ENCODE measurements at regions not wholly inside any gene's neighbourhood (a gene's known extent, or its start where the extent isn't known, plus 50 kb on each side); places are given as distances from the start of the nearest gene placed in this dataset.

GRCh38 chr9:28976684-28977083 is 1403.4 kb upstream of the C9orf72 start:
- no peak for DNase-seq
- Mint-ChIP-seq H3K9me3 (peaks cover 12 to 17% of the 10 kb centered on the region in 2 experiments; a peak in 4 of 5 replicates), H3K4me1 (peaks cover 5 to 8% of the 10 kb centered on the region in 2 experiments), H3K27me3 (ENCODE audit: low read depth) (no peaks in the 10 kb centered on the region), H3K27ac (no peak overlapping the region), H3K36me3 (ENCODE audit: insufficient read depth in 1 of 3, low read depth in 3 of 3) (peaks cover 17 to 25% (median 23%) of the 10 kb centered on the region in 3 experiments), H3K4me3 (no peak overlapping the region)
- H4K8ac ChIP-seq (replicated peaks; ENCODE audit: insufficient read length, low read depth, low read length), result no peak overlapping the region
- no peak overlapping the region for H2BK20ac ChIP-seq (ENCODE audit: low read depth, low read length, poor library complexity, severe bottlenecking)
- H3K4me2 ChIP-seq (ENCODE audit: insufficient read depth, insufficient read length, low read length), result no peak overlapping the region
- no CpG with 5 or more reads among the region's 1 CpG for WGBS (ENCODE audit: extremely low coverage, insufficient read length, low lambda C conversion rate)
- H3K27me3 ChIP-seq (ENCODE audit: insufficient read depth, low read length), result no peaks in the 10 kb centered on the region
- no peak overlapping the region for H3K9ac ChIP-seq (ENCODE audit: extremely low read depth, insufficient read length, low read length)
- no peak overlapping the region for H3K18ac ChIP-seq (ENCODE audit: insufficient read length, low read depth, low read length)
- H4K91ac ChIP-seq (ENCODE audit: insufficient read length, low read depth, low read length), result no peak overlapping the region
- H2BK5ac ChIP-seq (ENCODE audit: insufficient read length, low read length), result no peak overlapping the region
- H3K4ac ChIP-seq (ENCODE audit: low read depth, low read length), result no peak overlapping the region
- no peak overlapping the region for H4K5ac ChIP-seq (ENCODE audit: insufficient read length, low read depth, low read length)
- no peak for TF ChIP-seq CTCF (conservative IDR thresholded peaks at IDR 0.05)
- no peak overlapping the region for H3T11ph ChIP-seq (ENCODE audit: low read length)
- H3K27ac ChIP-seq (ENCODE audit: insufficient read length, low read depth, low read length), result no peak overlapping the region
- H2BK15ac ChIP-seq (ENCODE audit: low read depth, low read length), result no peak overlapping the region
- no peaks in the 10 kb centered on the region for H3K23me2 ChIP-seq (ENCODE audit: insufficient read length, low read depth, low read length, poor library complexity, severe bottlenecking)
- no peak overlapping the region for H2AK5ac ChIP-seq (ENCODE audit: insufficient read length, low read length)
- no peaks in the 10 kb centered on the region for H3K9me3 ChIP-seq (ENCODE audit: control insufficient read depth, low read depth, low read length)
- H2BK120ac ChIP-seq (ENCODE audit: low read depth, low read length, poor library complexity, severe bottlenecking), result no peak overlapping the region
- no peak overlapping the region for H3K56ac ChIP-seq (ENCODE audit: insufficient read length, low read depth, low read length)
- H4K20me1 ChIP-seq (ENCODE audit: control insufficient read depth, insufficient read depth, insufficient read length), result no peaks in the 10 kb centered on the region
- no peak overlapping the region for H2BK12ac ChIP-seq (ENCODE audit: insufficient read length, low read depth, low read length)
- H3K23ac ChIP-seq (ENCODE audit: insufficient read length, low read depth, low read length), result no peak overlapping the region
- H3K14ac ChIP-seq (ENCODE audit: insufficient read depth, low read length), result no peak overlapping the region
- peaks cover under 1% of the 10 kb centered on the region; the same call in 1 of the 2 replicates for H3K4me1 ChIP-seq (ENCODE audit: insufficient read depth, low read length)
- no peaks in the 10 kb centered on the region for H3K79me2 ChIP-seq (ENCODE audit: insufficient read depth, low read length)
- no peaks in the 10 kb centered on the region for H3K79me1 ChIP-seq (ENCODE audit: insufficient read depth, low read depth, low read length, poor library complexity, severe bottlenecking)
- H2AFZ ChIP-seq (ENCODE audit: low read length), result no peak overlapping the region

All from H9 (cell line).